GM12872 (cell line): ENCODE measurements at regions not wholly inside any gene's neighbourhood (a gene's known extent, or its start where the extent isn't known, plus 50 kb on each side); places are given as distances from the start of the nearest gene placed in this dataset.
A peak's percentile ranks its signal among the peaks of the same experiment; 100 is the strongest.

ENCODE experiments used
- TF ChIP-seq, protein P1 (sequence below): IDR thresholded peaks from 3 replicates; pipeline ENCODE4 v1.5.1; 2011; ENCODE audit warnings: low read depth, mild to moderate bottlenecking, low read length, moderate library complexity; ENCODE audit not compliant: insufficient read depth

- TF ChIP-seq, protein P1, sequence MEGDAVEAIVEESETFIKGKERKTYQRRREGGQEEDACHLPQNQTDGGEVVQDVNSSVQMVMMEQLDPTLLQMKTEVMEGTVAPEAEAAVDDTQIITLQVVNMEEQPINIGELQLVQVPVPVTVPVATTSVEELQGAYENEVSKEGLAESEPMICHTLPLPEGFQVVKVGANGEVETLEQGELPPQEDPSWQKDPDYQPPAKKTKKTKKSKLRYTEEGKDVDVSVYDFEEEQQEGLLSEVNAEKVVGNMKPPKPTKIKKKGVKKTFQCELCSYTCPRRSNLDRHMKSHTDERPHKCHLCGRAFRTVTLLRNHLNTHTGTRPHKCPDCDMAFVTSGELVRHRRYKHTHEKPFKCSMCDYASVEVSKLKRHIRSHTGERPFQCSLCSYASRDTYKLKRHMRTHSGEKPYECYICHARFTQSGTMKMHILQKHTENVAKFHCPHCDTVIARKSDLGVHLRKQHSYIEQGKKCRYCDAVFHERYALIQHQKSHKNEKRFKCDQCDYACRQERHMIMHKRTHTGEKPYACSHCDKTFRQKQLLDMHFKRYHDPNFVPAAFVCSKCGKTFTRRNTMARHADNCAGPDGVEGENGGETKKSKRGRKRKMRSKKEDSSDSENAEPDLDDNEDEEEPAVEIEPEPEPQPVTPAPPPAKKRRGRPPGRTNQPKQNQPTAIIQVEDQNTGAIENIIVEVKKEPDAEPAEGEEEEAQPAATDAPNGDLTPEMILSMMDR: no peak
These were observed 51.8 kb upstream of the PAX1 start for GRCh38 chr20:21653628-21654027.

- TF ChIP-seq, protein P1: no peak
These were observed 62.0 kb upstream of the PAX1 start for GRCh38 chr20:21643417-21643816.

GRCh38 chr20:21640556-21640955 lies 64.9 kb upstream of the PAX1 start:
- TF ChIP-seq, protein P1: peak; percentile 32; the same call in 1 of the 3 replicates

GRCh38 chr20:21633829-21634228 lies 71.6 kb upstream of the PAX1 start:
- TF ChIP-seq, protein P1: no peak

DNA sequence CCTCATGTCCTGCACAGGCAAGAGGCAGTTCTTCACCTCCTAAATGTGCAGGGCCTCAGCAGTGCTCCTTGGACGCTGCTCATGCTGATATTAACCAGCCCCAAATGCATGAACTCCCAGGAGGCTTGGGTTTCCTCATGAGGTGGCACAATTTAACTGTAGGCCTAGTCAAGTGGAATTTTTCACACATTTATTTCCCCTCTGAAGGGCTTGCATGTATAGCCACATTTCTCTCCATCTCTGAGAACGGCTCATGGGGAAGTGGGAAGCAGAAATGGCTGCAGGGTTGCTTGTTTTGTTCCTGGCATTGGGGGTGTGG lies 72.8 kb upstream of the PAX1 start:
- TF ChIP-seq, protein P1: no peak

DNA sequence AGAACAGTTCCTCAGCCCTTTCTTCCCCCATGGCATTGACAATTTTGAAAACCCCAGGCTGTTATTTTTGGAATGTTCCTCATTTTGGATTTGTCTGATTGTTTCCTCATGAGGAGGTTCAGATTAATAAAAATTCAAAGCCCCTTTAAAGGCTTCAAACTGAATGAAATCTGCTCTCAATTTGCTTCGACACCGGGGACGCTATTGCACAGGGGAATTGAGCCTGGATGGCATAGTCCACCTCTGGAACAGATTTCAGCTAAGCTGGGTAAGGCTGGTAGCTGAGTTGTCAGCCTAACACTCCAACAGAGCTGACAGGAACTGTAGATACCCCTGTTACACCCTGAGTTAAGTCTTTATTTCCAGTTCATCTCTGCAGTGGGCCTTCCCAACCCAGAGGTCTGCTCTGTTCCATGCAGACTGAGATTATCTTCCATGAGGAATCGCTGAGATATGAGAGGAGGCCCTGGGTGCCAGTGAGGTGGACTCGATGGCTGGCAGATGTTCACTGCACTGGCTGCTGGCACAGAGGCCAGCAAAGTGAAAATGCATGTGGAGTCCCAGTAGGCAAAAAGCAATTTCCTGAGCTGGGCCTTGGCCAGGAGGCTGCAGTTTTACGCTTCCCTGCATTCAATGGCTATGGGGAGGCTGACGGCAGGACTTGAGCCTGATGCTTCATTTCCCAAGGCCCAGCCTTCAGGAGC lies 73.3 kb upstream of the PAX1 start:
- TF ChIP-seq, protein P1: no peak

GRCh38 chr20:21628800-21629199 lies 76.7 kb upstream of the PAX1 start:
- TF ChIP-seq, protein P1: no peak
